PC-3 (cell line): ENCODE measurements at regions not wholly inside any gene's neighbourhood (a gene's known extent, or its start where the extent isn't known, plus 50 kb on each side); places are given as distances from the start of the nearest gene placed in this dataset.

Source experiments
- ATAC-seq: fragments of 200-7000 bp; cut with Tn5 transposase; 2 replicates; pipeline ENCODE4 v1.9.1; 2020; ENCODE audit warnings: mild to moderate bottlenecking, moderate library complexity
- BruUV-seq: library from RNA; stranded (reverse); fragments of 400-500 nt; replicated peaks from 2 replicates; lab custom pipeline; 2021; lab: Mats Ljungman, UMichigan
- CTCF ChIA-PET: fragments of 300-600 bp; sonication (Branson Sonifier 250); formaldehyde crosslinking; loops from one replicate; lab custom pipeline; 2022; ENCODE audit warnings: antibody characterized with exemption; lab: Charles Lee
- POLR2A ChIA-PET: fragments of 300-600 bp; sonication (Branson Sonifier 250); formaldehyde crosslinking; loops from one replicate; lab custom pipeline; 2022; ENCODE audit warnings: antibody characterized with exemption; ENCODE audit not compliant: unreplicated experiment; lab: Charles Lee
- DNase-seq: peaks from one replicate; pipeline ENCODE4 v3.0.0-alpha.2; 2015
- H2AFZ ChIP-seq: fragments of 300-600 bp; sonication (generic); 2 replicates; pipeline ENCODE4 v1.6.0; 2016; ENCODE audit warnings: antibody characterized with exemption, low read length
- H3F3A ChIP-seq: fragments of 300-600 bp; sonication (generic); one replicate; pipeline ENCODE4 v1.6.0; 2017; ENCODE audit warnings: antibody characterized with exemption, low read length, control low read depth, mild to moderate bottlenecking; ENCODE audit not compliant: unreplicated experiment
- H3K27ac ChIP-seq: fragments of 300-600 bp; sonication (generic); 2 replicates; pipeline ENCODE4 v1.5.1; 2016; ENCODE audit warnings: mild to moderate bottlenecking, low read length
- H3K27me3 ChIP-seq: fragments of 300-600 bp; sonication (generic); 2 replicates; pipeline ENCODE4 v1.6.1; 2016; ENCODE audit warnings: low read length, mixed read lengths
- H3K36me3 ChIP-seq: fragments of 300-600 bp; sonication (generic); 2 replicates; pipeline ENCODE4 v1.6.1; 2016; ENCODE audit warnings: low read depth, mixed run types, low read length, mixed read lengths
- H3K4me1 ChIP-seq: fragments of 300-600 bp; sonication (generic); 2 replicates; pipeline ENCODE4 v1.5.1; 2016; ENCODE audit warnings: low read length; ENCODE audit not compliant: insufficient read depth
- H3K4me2 ChIP-seq: fragments of 300-600 bp; sonication (generic); 2 replicates; pipeline ENCODE4 v1.6.0; 2016; ENCODE audit warnings: low read length
- H3K4me3 ChIP-seq: fragments of 300-600 bp; sonication (generic); 2 replicates; pipeline ENCODE4 v1.5.1; 2016; ENCODE audit warnings: mild to moderate bottlenecking, low read length, mixed read lengths
- H3K79me2 ChIP-seq: fragments of 300-600 bp; sonication (generic); 2 replicates; pipeline ENCODE4 v1.6.1; 2017; ENCODE audit warnings: low read length, mixed read lengths
- H3K9ac ChIP-seq: fragments of 300-600 bp; sonication (generic); 2 replicates; pipeline ENCODE4 v1.6.0; 2016; ENCODE audit warnings: mild to moderate bottlenecking, low read length
- H3K9me2 ChIP-seq: fragments of 300-600 bp; sonication (generic); replicated peaks from 2 replicates; pipeline ENCODE4 v1.6.1; 2016; ENCODE audit warnings: mixed run types, low read length, mixed read lengths
- H3K9me3 ChIP-seq: fragments of 300-600 bp; sonication (generic); 2 replicates; pipeline ENCODE4 v1.6.1; 2016; ENCODE audit warnings: low read length, mixed read lengths
- H4K20me1 ChIP-seq: fragments of 300-600 bp; sonication (generic); 2 replicates; pipeline ENCODE4 v1.6.1; 2016; ENCODE audit warnings: low read length, mixed read lengths
- EZH2 ChIP-seq: fragments of 300-600 bp; sonication (generic); IDR thresholded peaks from one replicate; pipeline ENCODE4 v1.6.1; 2017; ENCODE audit warnings: antibody characterized with exemption, mild to moderate bottlenecking, low read length; ENCODE audit not compliant: unreplicated experiment
- EZH2phosphoT487 ChIP-seq: fragments of 300-600 bp; sonication (generic); IDR thresholded peaks from 2 replicates; pipeline ENCODE4 v1.6.1; 2018; ENCODE audit warnings: mild to moderate bottlenecking, antibody characterized with exemption, low read length, borderline replicate concordance
- intact Hi-C: fragments of 100-400 bp; cut with micrococcal nuclease; formaldehyde crosslinking; loops from 2 replicates; pipeline ENCODE4 v1.9.0; 2023
- TF ChIP-seq, protein P1 (sequence below): fragments of 300-600 bp; sonication (generic); conservative IDR thresholded peaks from 2 replicates; pipeline ENCODE4 v1.5.1; 2017; ENCODE audit warnings: antibody characterized with exemption, low read depth, mild to moderate bottlenecking, low read length

DNA sequence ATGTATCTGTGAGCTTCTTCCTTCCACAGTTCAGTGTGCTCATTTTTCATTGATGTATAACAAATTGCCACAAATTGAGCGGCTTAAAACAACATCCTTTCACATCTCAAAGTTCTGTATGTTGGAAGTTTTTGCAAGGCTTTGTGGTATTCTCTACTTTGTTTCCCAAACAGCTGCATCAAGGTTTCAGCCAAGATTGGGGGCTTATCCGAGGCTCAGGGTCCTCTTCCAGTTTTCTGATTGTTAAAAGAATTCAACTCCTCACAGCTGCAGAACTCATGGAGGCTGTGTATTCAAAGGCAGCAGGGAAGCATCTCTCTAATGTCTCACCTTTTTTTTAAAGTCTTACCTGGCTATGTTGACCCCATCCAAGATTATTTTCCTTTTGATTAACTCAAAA is 1369.8 kb downstream of the PCDH9 start:
- no peaks in the 10 kb centered on the region for H3K9me2 ChIP-seq
- POLR2A ChIA-PET: no interaction called here
- TF ChIP-seq EZH2 (no peak), EZH2phosphoT487 (no peak)
- TF ChIP-seq, protein P1, sequence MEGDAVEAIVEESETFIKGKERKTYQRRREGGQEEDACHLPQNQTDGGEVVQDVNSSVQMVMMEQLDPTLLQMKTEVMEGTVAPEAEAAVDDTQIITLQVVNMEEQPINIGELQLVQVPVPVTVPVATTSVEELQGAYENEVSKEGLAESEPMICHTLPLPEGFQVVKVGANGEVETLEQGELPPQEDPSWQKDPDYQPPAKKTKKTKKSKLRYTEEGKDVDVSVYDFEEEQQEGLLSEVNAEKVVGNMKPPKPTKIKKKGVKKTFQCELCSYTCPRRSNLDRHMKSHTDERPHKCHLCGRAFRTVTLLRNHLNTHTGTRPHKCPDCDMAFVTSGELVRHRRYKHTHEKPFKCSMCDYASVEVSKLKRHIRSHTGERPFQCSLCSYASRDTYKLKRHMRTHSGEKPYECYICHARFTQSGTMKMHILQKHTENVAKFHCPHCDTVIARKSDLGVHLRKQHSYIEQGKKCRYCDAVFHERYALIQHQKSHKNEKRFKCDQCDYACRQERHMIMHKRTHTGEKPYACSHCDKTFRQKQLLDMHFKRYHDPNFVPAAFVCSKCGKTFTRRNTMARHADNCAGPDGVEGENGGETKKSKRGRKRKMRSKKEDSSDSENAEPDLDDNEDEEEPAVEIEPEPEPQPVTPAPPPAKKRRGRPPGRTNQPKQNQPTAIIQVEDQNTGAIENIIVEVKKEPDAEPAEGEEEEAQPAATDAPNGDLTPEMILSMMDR: no peak
- no peaks in the 10 kb centered on the region for H3K27me3 ChIP-seq
- H3K4me2 ChIP-seq: no peak overlapping the region
- no peak overlapping the region for H3K4me3 ChIP-seq
- no peaks in the 10 kb centered on the region for H3K4me1 ChIP-seq
- no peaks in the 10 kb centered on the region for H3K79me2 ChIP-seq
- no peak overlapping the region for H2AFZ ChIP-seq
- no peak for DNase-seq
- intact Hi-C loops: no loop called here
- no peaks in the 10 kb centered on the region for H3F3A ChIP-seq
- H3K9me3 ChIP-seq: no peaks in the 10 kb centered on the region
- no peaks in the 10 kb centered on the region for H3K36me3 ChIP-seq
- H4K20me1 ChIP-seq: no peaks in the 10 kb centered on the region
- no peak overlapping the region for H3K9ac ChIP-seq
- no peak for ATAC-seq
- BruUV-seq: no TSS peak
- H3K27ac ChIP-seq: no peak overlapping the region
- CTCF ChIA-PET: no interaction called here

DNA sequence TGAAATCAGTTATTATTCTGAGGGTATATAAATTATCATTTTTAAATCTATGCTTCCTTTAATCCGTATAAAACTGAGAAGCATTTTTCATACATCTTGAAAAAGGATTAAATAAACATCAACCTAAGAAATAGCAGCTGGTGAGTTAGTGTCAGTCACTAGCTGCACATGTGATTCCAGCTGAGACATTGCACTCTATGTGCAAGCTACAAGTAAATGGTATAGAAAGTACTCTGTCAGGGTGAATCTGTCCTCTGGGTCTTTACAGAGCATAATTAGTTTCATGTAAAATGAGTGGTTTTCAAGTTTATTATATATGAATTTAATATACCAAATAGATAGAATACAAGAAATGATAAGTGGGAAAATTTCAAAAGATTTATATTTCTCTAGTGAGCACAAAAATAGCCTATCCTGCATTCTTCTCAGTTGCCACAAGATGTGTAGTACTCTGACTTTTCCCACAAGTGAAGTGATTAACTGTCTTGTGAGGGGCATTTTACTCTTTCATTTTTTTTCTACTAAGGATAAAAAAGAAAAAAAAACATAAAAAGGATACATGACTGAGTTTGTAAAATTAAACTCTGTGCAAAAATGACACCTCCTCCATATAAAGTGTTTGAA is 1372.1 kb downstream of the PCDH9 start:
- DNase-seq: no peak

DNA sequence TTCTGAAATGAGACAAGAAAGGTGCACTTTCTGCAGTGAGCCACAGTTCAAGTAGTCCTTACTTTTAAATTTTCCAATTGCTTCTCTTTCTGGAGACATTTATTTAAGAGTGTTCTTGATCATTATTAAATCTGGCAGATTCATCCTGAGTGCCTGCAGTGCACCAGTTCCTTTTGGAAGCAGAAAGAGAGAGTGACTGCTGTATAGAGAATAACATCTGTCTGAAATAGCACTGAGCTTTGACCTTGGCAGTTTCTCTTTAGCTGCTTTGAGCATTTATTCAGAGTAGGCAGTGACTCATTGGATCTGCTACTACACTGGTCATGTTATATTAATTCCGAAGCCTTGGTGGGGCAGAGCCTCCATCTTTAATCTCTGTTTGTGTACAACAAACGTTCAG is 1373.7 kb downstream of the PCDH9 start:
- no peaks in the 10 kb centered on the region for H3K9me2 ChIP-seq
- CTCF ChIA-PET: no interaction called here
- no peaks in the 10 kb centered on the region for H3F3A ChIP-seq
- no peaks in the 10 kb centered on the region for H3K36me3 ChIP-seq
- no peak overlapping the region for H3K4me3 ChIP-seq
- H4K20me1 ChIP-seq: no peaks in the 10 kb centered on the region
- H3K9ac ChIP-seq: no peak overlapping the region
- H3K79me2 ChIP-seq: no peaks in the 10 kb centered on the region
- DNase-seq: no peak
- H3K9me3 ChIP-seq: no peaks in the 10 kb centered on the region
- POLR2A ChIA-PET: no interaction called here
- H2AFZ ChIP-seq: no peak overlapping the region
- no peak overlapping the region for H3K4me2 ChIP-seq
- no peak overlapping the region for H3K27ac ChIP-seq
- no TSS peak for BruUV-seq
- ATAC-seq: no peak
- TF ChIP-seq EZH2: no peak
- no peak for TF ChIP-seq EZH2phosphoT487
- TF ChIP-seq, protein P1: no peak
- no peaks in the 10 kb centered on the region for H3K27me3 ChIP-seq
- no peaks in the 10 kb centered on the region for H3K4me1 ChIP-seq
- intact Hi-C loops: no loop called here

More for the DNA sequence above, 1372.1 kb downstream of the PCDH9 start:
- Histone ChIP-seq H3K79me2 (no peaks in the 10 kb centered on the region), H4K20me1 (no peaks in the 10 kb centered on the region), H3K27ac (no peak overlapping the region), H3K27me3 (no peaks in the 10 kb centered on the region), H3K4me1 (no peaks in the 10 kb centered on the region), H2AFZ (no peak overlapping the region), H3K36me3 (no peaks in the 10 kb centered on the region), H3K9me2 (no peaks in the 10 kb centered on the region), H3F3A (no peaks in the 10 kb centered on the region), H3K4me3 (no peak overlapping the region), H3K4me2 (no peak overlapping the region), H3K9me3 (no peaks in the 10 kb centered on the region), H3K9ac (no peak overlapping the region)
- CTCF ChIA-PET: no interaction called here
- TF ChIP-seq, protein P1: no peak
- TF ChIP-seq EZH2phosphoT487 (no peak), EZH2 (no peak)
- BruUV-seq: no TSS peak
- intact Hi-C loops: no loop called here
- POLR2A ChIA-PET: no interaction called here
- ATAC-seq: no peak
